ENCODE measurements at regions not wholly inside any gene's neighbourhood (a gene's known extent, or its start where the extent isn't known, plus 50 kb on each side); places are given as distances from the start of the nearest gene placed in this dataset.

- no peak for DNase-seq
These were observed 53.5 kb upstream of the FAM9B start for GRCh38 chrX:9087271-9088040.

GRCh38 chrX:9088896-9089295, 55.0 kb upstream of the FAM9B start:
- DNase-seq, result no peak

- DNase-seq, result no peak
These were observed 56.8 kb upstream of the FAM9B start for GRCh38 chrX:9090766-9091165.

- peak in 1 of 2 donors; percentile 29 for DNase-seq
These were observed 57.3 kb upstream of the FAM9B start for GRCh38 chrX:9091258-9091657.

- no peak for DNase-seq
These were observed 69.0 kb upstream of the FAM9B start for GRCh38 chrX:9102956-9103355.

- no peak for DNase-seq
These were observed 74.1 kb upstream of the FAM9B start for GRCh38 chrX:9108054-9108453.

GRCh38 chrX:9110808-9111207, 76.9 kb upstream of the FAM9B start:
- no peak for DNase-seq

GRCh38 chrX:9114245-9114644, 80.3 kb upstream of the FAM9B start:
- no peak for DNase-seq

GRCh38 chrX:9117851-9118250, 83.9 kb upstream of the FAM9B start:
- no peak for DNase-seq

GRCh38 chrX:9122519-9123245, 88.8 kb upstream of the FAM9B start:
- peak in 1 of 2 donors; percentile 2 for DNase-seq

- DNase-seq, result no peak
These were observed 94.1 kb upstream of the FAM9B start for GRCh38 chrX:9127986-9128385.

- no peak for DNase-seq
These were observed 96.1 kb upstream of the FAM9B start for GRCh38 chrX:9130031-9130430.

GRCh38 chrX:9131066-9131465, 97.1 kb upstream of the FAM9B start:
- no peak for DNase-seq

- no peak for DNase-seq
These were observed 98.2 kb upstream of the FAM9B start for GRCh38 chrX:9132036-9132638.

GRCh38 chrX:9133426-9133825, 99.5 kb upstream of the FAM9B start:
- DNase-seq, result no peak

GRCh38 chrX:9134366-9134765, 100.4 kb upstream of the FAM9B start:
- DNase-seq, result no peak

GRCh38 chrX:9135901-9136510, 102.1 kb upstream of the FAM9B start:
- DNase-seq, result no peak

GRCh38 chrX:9137152-9137551, 103.2 kb upstream of the FAM9B start:
- DNase-seq, result no peak

- no peak for DNase-seq
These were observed 107.6 kb upstream of the FAM9B start for GRCh38 chrX:9141496-9141895.

GRCh38 chrX:9144701-9145241, 110.8 kb upstream of the FAM9B start:
- no peak for DNase-seq

- DNase-seq, result no peak
These were observed 112.7 kb upstream of the FAM9B start for GRCh38 chrX:9146657-9147056.

GRCh38 chrX:9147086-9147485, 113.2 kb upstream of the FAM9B start:
- no peak for DNase-seq

- DNase-seq, result no peak
These were observed 113.8 kb upstream of the FAM9B start for GRCh38 chrX:9147726-9148125.

Measured in CD4-positive, alpha-beta T cell treated with Interleukin-1 beta for 1 hour (primary cell).